Thoracic aorta (tissue), 2 donors: ENCODE measurements at regions not wholly inside any gene's neighbourhood (a gene's known extent, or its start where the extent isn't known, plus 50 kb on each side); places are given as distances from the start of the nearest gene placed in this dataset.

ENCODE experiments used
- ATAC-seq: fragments of 150-250 bp; one replicate; pipeline ENCODE4 v1.8.0; 2017; ENCODE audit warnings: low read depth; ENCODE audit not compliant: insufficient number of reproducible peaks, low FRiP score
- DNase-seq: peaks from one replicate; pipeline ENCODE4 v3.0.0-alpha.2; 2020; ENCODE audit warnings: low spot score
- H3K27ac ChIP-seq, 2 donors: fragments of 200-600 bp; sonication (generic); 1 replicate in 1 of 2; 2 replicates in 1 of 2; pipeline ENCODE4 v1.5.1; 2016; ENCODE audit warnings: mild to moderate bottlenecking in 2 of 2, moderate library complexity in 2 of 2
- H3K27me3 ChIP-seq: fragments of 200-600 bp; sonication (generic); replicated peaks from 2 replicates; pipeline ENCODE4 v1.6.0; 2016; ENCODE audit warnings: mild to moderate bottlenecking; ENCODE audit not compliant: insufficient read depth
- H3K36me3 ChIP-seq: fragments of 200-600 bp; sonication (generic); one replicate; pipeline ENCODE4 v1.5.1; 2016
- H3K4me1 ChIP-seq, 2 donors: fragments of 200-600 bp; sonication (generic); 1 replicate in 1 of 2; 2 replicates in 1 of 2; pipeline versions ENCODE4 v1.5.1 to v1.6.0; 2016; ENCODE audit warnings: low read depth in 2 of 2, mild to moderate bottlenecking in 1 of 2; ENCODE audit not compliant: control insufficient read depth in 1 of 2
- H3K4me3 ChIP-seq: fragments of 200-600 bp; sonication (generic); 2 replicates; pipeline ENCODE4 v1.5.1; 2016; ENCODE audit warnings: mild to moderate bottlenecking
- H3K9me3 ChIP-seq: fragments of 200-600 bp; sonication (generic); 2 replicates; pipeline ENCODE4 v1.5.1; 2016
- TF ChIP-seq, protein P1 (sequence below): fragments of 200-600 bp; sonication (generic); IDR thresholded peaks from one replicate; pipeline ENCODE4 v1.5.1; 2019; ENCODE audit warnings: antibody characterized with exemption

DNA sequence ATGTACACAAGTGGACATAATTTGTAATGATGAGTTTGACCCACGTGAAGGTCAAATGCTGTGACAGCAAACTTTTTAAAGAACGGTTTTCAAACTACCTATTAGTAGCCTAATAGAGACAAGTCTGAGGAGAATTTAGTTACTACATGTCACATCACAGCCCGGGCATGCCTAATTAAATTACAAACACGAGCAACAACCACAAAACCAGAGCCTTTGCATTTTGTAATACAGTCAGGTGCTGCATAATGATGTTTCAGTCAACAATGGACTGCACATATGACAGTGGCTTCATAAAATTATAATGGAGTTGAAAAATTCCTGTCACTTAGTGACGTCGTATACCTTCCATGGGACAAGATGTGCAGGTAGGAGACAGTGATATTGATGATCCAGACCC lies 274.5 kb downstream of the DACT1 start:
- no peaks in the 10 kb centered on the region for H3K27me3 ChIP-seq
- DNase-seq: no peak
- H3K4me3 ChIP-seq: no peak overlapping the region
- TF ChIP-seq, protein P1, sequence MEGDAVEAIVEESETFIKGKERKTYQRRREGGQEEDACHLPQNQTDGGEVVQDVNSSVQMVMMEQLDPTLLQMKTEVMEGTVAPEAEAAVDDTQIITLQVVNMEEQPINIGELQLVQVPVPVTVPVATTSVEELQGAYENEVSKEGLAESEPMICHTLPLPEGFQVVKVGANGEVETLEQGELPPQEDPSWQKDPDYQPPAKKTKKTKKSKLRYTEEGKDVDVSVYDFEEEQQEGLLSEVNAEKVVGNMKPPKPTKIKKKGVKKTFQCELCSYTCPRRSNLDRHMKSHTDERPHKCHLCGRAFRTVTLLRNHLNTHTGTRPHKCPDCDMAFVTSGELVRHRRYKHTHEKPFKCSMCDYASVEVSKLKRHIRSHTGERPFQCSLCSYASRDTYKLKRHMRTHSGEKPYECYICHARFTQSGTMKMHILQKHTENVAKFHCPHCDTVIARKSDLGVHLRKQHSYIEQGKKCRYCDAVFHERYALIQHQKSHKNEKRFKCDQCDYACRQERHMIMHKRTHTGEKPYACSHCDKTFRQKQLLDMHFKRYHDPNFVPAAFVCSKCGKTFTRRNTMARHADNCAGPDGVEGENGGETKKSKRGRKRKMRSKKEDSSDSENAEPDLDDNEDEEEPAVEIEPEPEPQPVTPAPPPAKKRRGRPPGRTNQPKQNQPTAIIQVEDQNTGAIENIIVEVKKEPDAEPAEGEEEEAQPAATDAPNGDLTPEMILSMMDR: no peak
- no peaks in the 10 kb centered on the region for H3K9me3 ChIP-seq
- no peaks in the 10 kb centered on the region for H3K36me3 ChIP-seq
- H3K27ac ChIP-seq: no peak overlapping the region
- ATAC-seq: no peak
- no peaks in the 10 kb centered on the region for H3K4me1 ChIP-seq

DNA sequence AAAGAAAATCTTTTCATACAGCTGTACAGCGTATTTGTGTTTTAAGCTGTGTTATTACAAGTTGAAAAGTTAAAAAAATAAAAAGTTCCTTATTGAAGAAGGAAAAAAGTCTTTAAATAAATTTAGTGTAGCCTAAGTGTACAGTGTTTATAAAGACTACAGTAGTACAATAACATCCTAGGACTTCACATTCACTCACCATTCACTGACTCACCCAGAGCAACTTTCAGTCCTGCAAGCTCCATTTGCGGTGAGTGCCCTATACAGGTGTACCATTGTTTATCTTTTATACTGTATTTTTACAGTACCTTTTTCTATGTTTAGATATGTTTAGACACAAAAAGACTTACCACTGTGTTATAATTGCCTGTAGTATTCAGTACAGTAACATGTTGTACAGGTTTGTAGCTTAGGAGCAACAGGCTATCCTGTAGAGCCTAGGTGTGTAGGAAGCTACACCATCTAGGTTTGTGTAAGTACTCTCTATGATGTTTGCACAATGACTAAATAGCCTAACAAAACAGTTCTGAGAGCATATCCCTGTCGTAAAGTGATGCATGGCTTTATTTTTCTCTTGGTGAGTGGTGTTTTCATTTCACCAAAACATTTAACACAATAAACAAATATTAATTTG lies 275.2 kb downstream of the DACT1 start:
- no peak for DNase-seq
- H3K27me3 ChIP-seq: no peaks in the 10 kb centered on the region

DNA sequence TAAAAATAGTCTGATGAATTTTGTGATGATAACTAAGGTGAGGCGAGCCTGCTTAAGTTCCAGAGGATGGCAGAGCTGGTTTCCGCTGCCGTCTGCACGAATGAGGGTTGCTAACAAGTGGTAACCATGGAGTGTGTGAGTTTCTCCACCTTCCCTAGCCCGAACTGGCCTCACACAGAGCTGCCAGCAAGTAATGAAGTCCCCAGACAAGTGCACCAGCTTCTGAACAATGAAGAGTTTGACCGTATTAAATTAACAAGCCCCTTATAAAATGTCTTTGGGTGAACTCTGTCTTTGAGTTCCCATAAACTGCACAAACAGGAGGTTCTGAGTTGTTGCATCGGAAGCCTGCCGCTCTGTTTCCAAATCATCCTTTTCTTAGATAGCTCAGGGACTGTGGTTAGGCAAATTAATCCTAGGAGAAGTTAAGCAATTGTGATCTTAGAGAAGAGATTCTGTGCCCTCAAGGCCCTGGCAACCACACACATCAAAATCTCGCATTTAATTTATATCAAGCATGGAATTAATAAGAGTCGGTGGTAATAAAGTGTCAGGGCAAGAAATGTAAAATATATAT lies 274.1 kb upstream of the DAAM1 start:
- H3K4me1 ChIP-seq: no peaks in the 10 kb centered on the region
- TF ChIP-seq, protein P1: no peak
- no peak overlapping the region for H3K4me3 ChIP-seq
- H3K36me3 ChIP-seq: no peaks in the 10 kb centered on the region
- H3K27ac ChIP-seq: no peak overlapping the region
- no peaks in the 10 kb centered on the region for H3K9me3 ChIP-seq
- ATAC-seq (no peak), DNase-seq (no peak)
- H3K27me3 ChIP-seq: no peaks in the 10 kb centered on the region

More for the DNA sequence above, 275.2 kb downstream of the DACT1 start:
- Histone ChIP-seq H3K27ac (no peak overlapping the region), H3K36me3 (no peaks in the 10 kb centered on the region), H3K4me1 (no peaks in the 10 kb centered on the region), H3K4me3 (no peak overlapping the region), H3K9me3 (no peaks in the 10 kb centered on the region)
- ATAC-seq: no peak
- TF ChIP-seq, protein P1: no peak

DNA sequence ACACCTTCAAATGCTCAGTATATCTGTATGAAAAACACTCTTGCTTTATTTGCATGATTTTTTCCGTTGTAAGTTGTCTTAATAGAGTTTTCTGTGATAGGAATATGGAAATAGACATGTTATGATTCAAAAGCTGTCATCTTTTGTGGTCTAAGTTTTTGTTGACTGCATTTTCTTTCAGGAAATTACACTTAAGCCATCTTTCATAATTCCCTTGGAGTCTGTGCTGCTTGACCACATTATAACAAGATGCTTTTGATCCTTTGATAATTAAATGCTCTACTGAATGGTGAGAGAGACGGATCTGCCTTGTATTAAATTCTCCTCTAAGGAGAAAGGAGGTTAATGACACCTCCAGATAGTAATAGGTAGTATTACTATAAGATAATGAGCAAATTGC lies 272.8 kb upstream of the DAAM1 start:
- Histone ChIP-seq H3K4me3 (no peak overlapping the region), H3K36me3 (no peaks in the 10 kb centered on the region), H3K9me3 (no peaks in the 10 kb centered on the region), H3K4me1 (no peaks in the 10 kb centered on the region), H3K27me3 (no peaks in the 10 kb centered on the region), H3K27ac (no peak overlapping the region)
- TF ChIP-seq, protein P1: no peak
- no peak for ATAC-seq
- DNase-seq: no peak

DNA sequence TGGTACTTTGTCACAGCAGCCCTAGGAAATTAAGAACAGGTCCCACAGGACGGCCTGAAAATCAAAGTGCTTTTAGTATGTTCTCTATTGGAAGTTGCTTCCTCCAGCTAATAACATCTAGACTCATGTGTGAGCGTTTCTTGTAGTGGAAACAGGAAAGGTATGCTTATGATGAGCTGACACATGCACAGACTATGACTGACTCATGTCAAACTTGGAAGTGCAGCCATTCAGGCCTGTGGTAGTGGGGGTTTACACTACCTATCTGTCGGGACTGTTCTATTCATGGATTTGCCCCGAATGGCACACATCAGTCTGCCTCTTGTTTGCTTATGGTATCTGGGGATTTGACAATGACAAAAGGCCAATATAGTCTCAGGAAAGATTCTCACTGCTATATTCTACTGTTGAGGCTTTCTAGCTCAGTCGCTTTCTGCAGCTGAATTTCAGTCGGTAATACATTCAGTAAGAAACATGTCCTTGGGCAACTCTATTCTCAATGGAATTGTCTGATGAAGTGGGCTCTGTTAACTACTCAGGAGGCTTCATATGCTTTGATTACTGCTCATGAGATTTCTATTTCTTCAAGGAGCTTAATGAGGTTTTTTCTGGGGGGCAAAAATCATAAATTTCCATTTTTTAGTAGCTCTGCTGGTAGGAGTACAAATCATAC lies 270.3 kb upstream of the DAAM1 start:
- ATAC-seq: no peak
- Histone ChIP-seq H3K36me3 (no peaks in the 10 kb centered on the region), H3K27ac (no peak overlapping the region), H3K9me3 (no peaks in the 10 kb centered on the region), H3K27me3 (no peaks in the 10 kb centered on the region), H3K4me1 (no peaks in the 10 kb centered on the region), H3K4me3 (no peak overlapping the region)
- DNase-seq: no peak
- TF ChIP-seq, protein P1: no peak
